GM23248 (cell line): ENCODE measurements at regions not wholly inside any gene's neighbourhood (a gene's known extent, or its start where the extent isn't known, plus 50 kb on each side); places are given as distances from the start of the nearest gene placed in this dataset.

ENCODE experiments used
- EZH2 ChIP-seq: fragments of 200-600 bp; sonication (generic); IDR thresholded peaks from 2 replicates; pipeline ENCODE4 v1.6.1; 2018; ENCODE audit warnings: antibody characterized with exemption, mild to moderate bottlenecking; ENCODE audit not compliant: insufficient read depth, poor library complexity, severe bottlenecking
- EZH2phosphoT487 ChIP-seq: fragments of 200-600 bp; sonication (generic); IDR thresholded peaks from 2 replicates; pipeline ENCODE4 v1.6.1; 2018; ENCODE audit warnings: antibody characterized with exemption, moderate library complexity, mild to moderate bottlenecking, low read depth; ENCODE audit not compliant: insufficient read depth

DNA sequence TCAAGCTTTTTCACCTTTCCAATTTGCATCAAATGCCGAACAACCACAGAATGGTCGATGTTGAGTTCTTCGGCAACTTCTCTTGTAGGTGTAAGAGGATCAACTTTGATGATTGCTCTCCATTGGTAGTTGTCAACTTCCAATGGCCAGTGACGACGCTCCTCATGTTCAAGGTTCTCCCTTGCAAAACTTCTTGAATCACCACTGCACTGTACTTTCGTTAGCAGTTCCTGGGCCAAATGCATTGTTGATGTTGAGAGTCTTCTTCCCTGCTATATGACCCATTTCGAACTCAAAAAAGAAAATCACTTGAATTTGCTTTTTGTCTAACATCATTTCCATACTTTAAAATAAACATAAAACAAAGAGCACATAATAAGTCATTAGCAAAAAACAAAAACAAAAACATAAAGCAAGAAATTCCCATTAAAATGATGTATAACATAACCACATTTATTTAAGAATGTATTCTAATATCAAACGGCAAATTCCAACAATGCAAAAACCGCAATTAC lies 71.2 kb upstream of the AP4E1 start:
- TF ChIP-seq EZH2phosphoT487 (no peak), EZH2 (no peak)
